ENCODE measurements at regions not wholly inside any gene's neighbourhood (a gene's known extent, or its start where the extent isn't known, plus 50 kb on each side); places are given as distances from the start of the nearest gene placed in this dataset.

- no peaks in the 10 kb centered on the region for H3K9me3 ChIP-seq (ENCODE audit: low read depth)
- H3K36me3 ChIP-seq (replicated peaks; ENCODE audit: insufficient read depth, low read depth), result no peaks in the 10 kb centered on the region
- no peaks in the 10 kb centered on the region for H3K9me2 ChIP-seq (replicated peaks; ENCODE audit: insufficient read depth)
- no peak overlapping the region for H3K4me3 ChIP-seq
- no peak overlapping the region for H2AFZ ChIP-seq
- no peak overlapping the region for H3K4me2 ChIP-seq
- no peaks in the 10 kb centered on the region for H4K20me1 ChIP-seq (ENCODE audit: insufficient read depth, poor library complexity, severe bottlenecking)
- H3K27me3 ChIP-seq, result no peaks in the 10 kb centered on the region
- no peaks in the 10 kb centered on the region for H3K79me2 ChIP-seq
- H3K27ac ChIP-seq, result no peak overlapping the region
- no peak for DNase-seq (ENCODE audit: low spot score)
- H3K4me1 ChIP-seq (ENCODE audit: insufficient read depth), result peaks cover 3% of the 10 kb centered on the region
- TF ChIP-seq EZH2phosphoT487 (IDR thresholded peaks at IDR 0.05; ENCODE audit: low read depth, severe bottlenecking, unreplicated experiment) (no peak), EZH2 (IDR thresholded peaks at IDR 0.05; ENCODE audit: borderline replicate concordance) (no peak), CTCF (IDR thresholded peaks at IDR 0.05; ENCODE audit: poor library complexity) (no peak)
- WGBS (ENCODE audit: low lambda C conversion rate, missing lambda C conversion rate), result 54% methylated on average over 2 of the region's 2 CpGs
These were observed 182.9 kb downstream of the DICER1 start for GRCh38 chr14:94974422-94974821.

GRCh38 chr14:94971750-94972149 lies 185.6 kb downstream of the DICER1 start:
- H3K9me2 ChIP-seq (replicated peaks; ENCODE audit: insufficient read depth), result no peaks in the 10 kb centered on the region
- H4K20me1 ChIP-seq (ENCODE audit: insufficient read depth, poor library complexity, severe bottlenecking), result no peaks in the 10 kb centered on the region
- H3K27me3 ChIP-seq, result no peaks in the 10 kb centered on the region
- WGBS (ENCODE audit: low lambda C conversion rate, missing lambda C conversion rate), result 72% methylated on average over 10 of the region's 10 CpGs
- H3K36me3 ChIP-seq (replicated peaks; ENCODE audit: insufficient read depth, low read depth), result no peaks in the 10 kb centered on the region
- H3K4me2 ChIP-seq, result no peak overlapping the region
- no peak for TF ChIP-seq EZH2phosphoT487 (IDR thresholded peaks at IDR 0.05; ENCODE audit: low read depth, severe bottlenecking, unreplicated experiment)
- no peak for TF ChIP-seq CTCF (IDR thresholded peaks at IDR 0.05; ENCODE audit: poor library complexity)
- TF ChIP-seq EZH2 (IDR thresholded peaks at IDR 0.05; ENCODE audit: borderline replicate concordance), result no peak
- H3K79me2 ChIP-seq, result no peaks in the 10 kb centered on the region
- H2AFZ ChIP-seq, result no peak overlapping the region
- H3K27ac ChIP-seq, result peak overlapping the region; percentile 74
- peaks cover 3% of the 10 kb centered on the region for H3K4me1 ChIP-seq (ENCODE audit: insufficient read depth)
- H3K4me3 ChIP-seq, result no peak overlapping the region
- DNase-seq (ENCODE audit: low spot score), result peak; percentile 26
- H3K9me3 ChIP-seq (ENCODE audit: low read depth), result no peaks in the 10 kb centered on the region

- no peak overlapping the region for H2AFZ ChIP-seq
- no peak for TF ChIP-seq EZH2 (IDR thresholded peaks at IDR 0.05; ENCODE audit: borderline replicate concordance)
- TF ChIP-seq EZH2phosphoT487 (IDR thresholded peaks at IDR 0.05; ENCODE audit: low read depth, severe bottlenecking, unreplicated experiment), result no peak
- no peak for TF ChIP-seq CTCF (IDR thresholded peaks at IDR 0.05; ENCODE audit: poor library complexity)
- no peaks in the 10 kb centered on the region for H4K20me1 ChIP-seq (ENCODE audit: insufficient read depth, poor library complexity, severe bottlenecking)
- H3K9me3 ChIP-seq (ENCODE audit: low read depth), result no peaks in the 10 kb centered on the region
- no peak overlapping the region for H3K4me3 ChIP-seq
- H3K27me3 ChIP-seq, result no peaks in the 10 kb centered on the region
- peaks cover 3% of the 10 kb centered on the region for H3K4me1 ChIP-seq (ENCODE audit: insufficient read depth)
- H3K9me2 ChIP-seq (replicated peaks; ENCODE audit: insufficient read depth), result no peaks in the 10 kb centered on the region
- 90% methylated on average over 2 of the region's 2 CpGs for WGBS (ENCODE audit: low lambda C conversion rate, missing lambda C conversion rate)
- H3K36me3 ChIP-seq (replicated peaks; ENCODE audit: insufficient read depth, low read depth), result no peaks in the 10 kb centered on the region
- no peaks in the 10 kb centered on the region for H3K79me2 ChIP-seq
- DNase-seq (ENCODE audit: low spot score), result no peak
- no peak overlapping the region for H3K4me2 ChIP-seq
- peak overlapping the region; percentile 74 for H3K27ac ChIP-seq
These were observed 186.2 kb downstream of the DICER1 start for GRCh38 chr14:94970941-94971730.
